Stimulated activated CD8-positive, alpha-beta memory T cell treated with anti-CD3 and anti-CD28 coated beads, Interleukin-15, amount 100 ng/mL, for 4 hours (primary cell): ENCODE measurements at regions not wholly inside any gene's neighbourhood (a gene's known extent, or its start where the extent isn't known, plus 50 kb on each side); places are given as distances from the start of the nearest gene placed in this dataset.
"Not testable (repeated sequence)": the region's sequence is repeated elsewhere in the genome, so short reads cannot be mapped to it uniquely, and the experiment has no call there.

ENCODE experiments used
- DNase-seq, 2 donors: peaks; one replicate each; pipeline ENCODE4 v3.0.0-alpha.2; 2020; ENCODE audit warnings: low read depth in 2 of 2

GRCh38 chr22:48072777-48073176 lies 1310.3 kb downstream of the TBC1D22A start:
- DNase-seq: no peak

- no peak for DNase-seq
Measured at GRCh38 chr22:48071828-48072227, 1309.4 kb downstream of the TBC1D22A start.

GRCh38 chr22:48071305-48071704 lies 1308.9 kb downstream of the TBC1D22A start:
- DNase-seq: no peak

- no peak for DNase-seq
Measured at GRCh38 chr22:48070760-48071159, 1308.3 kb downstream of the TBC1D22A start.

- no peak for DNase-seq
Measured at GRCh38 chr22:48070083-48070482, 1307.6 kb downstream of the TBC1D22A start.

- DNase-seq: no peak
Measured at GRCh38 chr22:48069256-48069655, 1306.8 kb downstream of the TBC1D22A start.

DNA sequence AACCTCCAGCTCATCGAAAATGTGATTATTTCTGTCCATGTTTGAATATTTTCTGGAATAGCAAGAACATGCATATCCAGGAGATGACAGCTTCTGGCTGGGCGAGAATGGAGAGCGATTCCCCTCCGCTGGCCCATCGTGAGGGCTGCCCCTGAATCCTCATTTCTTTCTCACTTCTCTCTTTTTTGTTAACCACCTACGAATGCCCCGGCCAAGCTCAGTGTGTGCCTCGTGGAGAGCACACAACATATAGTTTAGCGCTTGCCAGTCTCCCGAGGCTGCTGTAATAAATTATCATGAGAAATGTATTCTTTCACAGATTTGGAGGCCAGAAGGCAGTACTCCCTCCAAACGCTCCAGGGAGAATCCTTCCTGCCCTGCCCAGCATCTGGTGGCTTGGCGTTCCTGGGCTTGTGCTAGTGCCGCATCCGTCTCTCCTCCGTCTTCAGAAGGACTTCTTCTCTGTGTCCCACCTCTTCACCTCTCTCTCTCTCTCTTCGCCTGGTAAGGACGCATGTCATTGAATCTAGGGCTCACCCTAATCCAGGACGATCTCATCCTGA lies 1306.0 kb downstream of the TBC1D22A start:
- DNase-seq: no peak

DNA sequence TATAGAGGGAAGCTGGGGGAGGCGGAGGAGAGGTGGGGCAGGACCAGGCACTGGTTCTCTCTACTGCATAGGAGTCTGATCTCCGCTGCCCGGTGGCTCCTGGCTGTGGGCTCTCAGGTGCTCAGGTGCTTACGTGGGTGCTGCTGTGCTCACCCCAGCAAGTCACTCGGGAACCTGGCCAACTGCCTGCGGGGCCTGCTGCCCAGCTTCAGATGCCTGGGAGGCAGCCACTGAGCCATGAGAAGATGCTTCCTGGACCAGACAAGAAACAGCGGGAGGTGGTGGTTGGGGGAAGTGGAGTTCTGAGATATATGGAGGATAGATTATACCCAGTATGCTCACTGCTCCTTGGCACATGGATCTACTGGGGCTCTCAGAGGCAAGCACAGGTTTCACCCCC lies 1303.4 kb downstream of the TBC1D22A start:
- DNase-seq: no peak

GRCh38 chr22:48061726-48062125 lies 1299.3 kb downstream of the TBC1D22A start:
- no peak for DNase-seq

DNA sequence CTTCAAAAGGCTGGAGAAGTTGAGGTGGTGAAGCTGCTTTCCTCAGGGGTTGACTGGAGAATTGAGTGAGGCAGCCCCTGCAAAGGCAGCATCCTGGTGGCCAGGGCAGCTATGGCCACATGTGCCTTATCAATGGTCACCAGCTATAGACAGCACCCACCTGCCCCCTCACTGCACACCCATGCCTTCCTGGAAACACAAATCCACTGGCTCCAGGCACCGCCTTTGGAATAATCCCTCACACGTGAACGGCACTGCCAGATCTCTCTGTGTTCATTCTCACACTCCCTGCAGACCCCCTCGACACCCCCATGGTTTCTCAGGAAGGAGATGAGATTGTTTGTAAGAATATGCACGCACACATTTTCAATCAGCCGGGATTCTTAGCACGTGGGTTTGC lies 1297.8 kb downstream of the TBC1D22A start:
- no peak for DNase-seq

DNA sequence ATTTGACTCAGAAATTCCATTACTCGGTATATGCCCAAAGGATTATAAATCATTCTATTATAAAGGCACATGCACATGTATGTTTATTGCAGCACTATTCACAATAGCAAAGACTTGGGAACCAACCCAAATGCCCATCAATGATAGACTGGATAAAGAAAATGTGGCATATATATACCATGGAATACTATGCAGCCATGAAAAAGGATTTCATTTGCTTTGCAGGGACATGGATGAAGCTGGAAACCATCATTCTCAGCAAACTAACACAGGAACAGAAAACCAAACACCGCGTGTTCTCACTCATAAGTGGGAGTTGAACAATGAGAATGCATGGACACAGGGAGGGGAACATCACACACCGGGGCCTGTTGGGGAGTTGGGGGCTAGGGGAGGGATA lies 1297.1 kb downstream of the TBC1D22A start:
- DNase-seq: not testable (repeated sequence)

- DNase-seq: no peak
Measured at GRCh38 chr22:48057116-48057835, 1294.8 kb downstream of the TBC1D22A start.

GRCh38 chr22:48055827-48056226 lies 1293.4 kb downstream of the TBC1D22A start:
- no peak for DNase-seq

- no peak for DNase-seq
Measured at GRCh38 chr22:48055185-48055584, 1292.7 kb downstream of the TBC1D22A start.

DNA sequence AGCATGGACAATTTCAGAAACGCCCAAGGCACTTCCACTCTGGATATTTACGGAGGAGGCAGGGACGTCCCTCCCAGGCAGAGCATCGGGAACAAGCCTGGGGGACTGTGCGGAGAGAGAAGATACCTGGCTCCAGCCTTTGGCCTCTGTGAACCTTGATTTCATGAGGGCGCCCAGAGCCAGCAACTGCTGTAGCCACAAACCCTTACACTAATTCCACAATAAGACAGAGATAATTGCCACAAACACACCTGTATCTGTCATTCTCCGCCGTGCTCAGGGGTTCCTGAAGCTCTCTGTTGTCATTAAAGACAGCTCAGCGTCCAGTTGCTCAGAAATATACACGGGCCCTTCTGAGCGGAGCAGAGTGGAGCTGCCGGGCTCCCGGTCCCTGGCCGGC lies 1292.1 kb downstream of the TBC1D22A start:
- no peak for DNase-seq

DNA sequence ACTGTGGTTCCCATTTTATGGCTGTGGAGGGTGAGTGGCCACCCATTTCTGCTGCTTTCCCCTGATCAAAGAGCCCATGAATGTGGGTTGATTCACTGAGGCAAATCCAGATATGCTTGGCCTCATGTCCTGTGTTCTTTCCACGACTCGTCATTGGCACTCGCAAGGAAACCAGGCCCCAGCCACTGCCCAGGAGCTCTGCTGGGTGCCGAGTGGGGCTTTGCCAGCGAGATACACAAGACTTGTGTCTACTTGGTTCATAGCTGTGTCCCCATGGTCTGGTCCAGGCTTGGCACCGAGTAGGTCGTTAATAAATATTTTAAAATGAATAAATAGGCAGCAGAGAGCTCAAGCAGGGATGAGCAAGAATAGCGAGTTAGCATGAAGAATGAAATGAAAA lies 1291.5 kb downstream of the TBC1D22A start:
- no peak for DNase-seq

GRCh38 chr22:48053486-48053885 lies 1291.0 kb downstream of the TBC1D22A start:
- DNase-seq: no peak

GRCh38 chr22:48052621-48052890 lies 1290.1 kb downstream of the TBC1D22A start:
- DNase-seq: no peak

DNA sequence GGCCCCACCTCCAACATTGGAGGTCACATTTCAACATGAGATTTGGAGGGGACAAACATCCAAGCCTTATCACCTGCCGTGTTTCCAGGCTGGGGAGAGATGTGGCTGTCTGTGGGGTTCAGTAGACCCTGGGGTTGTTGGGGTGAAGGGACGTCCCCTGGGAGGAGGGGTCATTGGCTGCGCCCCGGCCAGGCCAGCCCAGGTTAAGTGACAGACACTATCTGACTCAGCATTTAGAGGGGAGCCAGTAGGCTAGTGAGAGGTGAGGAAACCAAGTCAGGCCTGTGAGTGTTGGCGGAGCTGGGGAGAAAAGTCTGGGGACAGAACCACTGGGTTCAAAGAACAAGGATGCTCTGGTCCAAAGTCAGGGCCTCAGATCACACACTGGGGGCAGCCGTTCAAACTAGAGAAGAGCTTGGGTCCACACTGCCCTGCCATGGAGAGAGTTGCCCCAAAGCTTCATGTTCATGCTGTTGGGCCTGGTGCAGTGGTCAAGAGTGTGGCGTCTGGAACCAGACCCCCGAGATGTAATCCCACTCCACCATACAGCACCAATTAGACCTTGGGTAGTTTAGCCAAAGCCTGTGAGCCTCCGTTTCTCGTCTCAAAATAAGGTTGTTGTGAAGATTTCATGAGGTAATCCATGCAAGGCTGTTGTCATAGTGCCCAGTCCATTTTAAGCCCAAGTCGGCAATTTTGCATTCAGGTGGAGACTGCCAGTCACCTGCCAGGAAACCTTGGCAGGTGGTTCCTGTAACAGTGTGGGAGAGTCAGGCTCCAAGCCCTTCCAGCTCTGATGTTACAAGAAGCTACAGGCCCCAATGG lies 1289.6 kb downstream of the TBC1D22A start:
- DNase-seq: no peak

- DNase-seq: no peak
Measured at GRCh38 chr22:48050836-48051235, 1288.4 kb downstream of the TBC1D22A start.

DNA sequence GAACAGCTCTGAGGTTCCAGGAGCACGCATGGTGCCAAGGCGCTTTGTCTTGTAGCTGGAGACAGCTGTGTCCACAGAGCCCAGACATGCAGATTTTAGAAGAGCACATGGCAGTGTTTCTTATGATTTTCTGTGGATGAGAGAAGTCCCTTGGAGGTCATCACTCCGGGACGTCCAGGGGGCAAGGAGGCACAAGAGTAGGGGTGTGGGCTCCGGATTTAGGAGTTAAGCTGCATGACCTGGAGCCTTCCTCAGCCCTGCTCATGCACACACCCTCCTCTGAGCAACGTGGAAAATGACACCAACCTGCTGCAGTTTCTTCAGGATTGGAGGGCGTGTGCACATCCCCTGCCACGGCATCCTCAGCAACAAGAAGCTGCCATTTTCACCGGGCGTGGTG lies 1286.7 kb downstream of the TBC1D22A start:
- no peak for DNase-seq

- no peak for DNase-seq
Measured at GRCh38 chr22:48047722-48048500, 1285.5 kb downstream of the TBC1D22A start.
